GM10266 (cell line): ENCODE measurements at regions not wholly inside any gene's neighbourhood (a gene's known extent, or its start where the extent isn't known, plus 50 kb on each side); places are given as distances from the start of the nearest gene placed in this dataset.

Experiments used
- DNase-seq: peaks from one replicate; pipeline ENCODE4 v3.0.0; 2012; ENCODE audit errors: extremely low spot score
- CTCF ChIP-seq: IDR thresholded peaks from 2 replicates; pipeline ENCODE4 v1.5.1; 2012; ENCODE audit warnings: mild to moderate bottlenecking, low read depth; ENCODE audit not compliant: control insufficient read depth, insufficient read depth; ENCODE audit errors: missing control alignments

- DNase-seq: no peak
- no peak for TF ChIP-seq CTCF
These were observed 174.6 kb upstream of the TBX3 start for GRCh38 chr12:114858388-114859146.

- no peak for DNase-seq
- no peak for TF ChIP-seq CTCF
These were observed 171.7 kb upstream of the TBX3 start for GRCh38 chr12:114855678-114856077.

GRCh38 chr12:114852976-114853529 lies 169.1 kb upstream of the TBX3 start:
- DNase-seq: no peak
- TF ChIP-seq CTCF: no peak

GRCh38 chr12:114851981-114852380 lies 168.0 kb upstream of the TBX3 start:
- TF ChIP-seq CTCF: no peak
- DNase-seq: no peak

GRCh38 chr12:114850661-114851275 lies 166.8 kb upstream of the TBX3 start:
- no peak for DNase-seq

GRCh38 chr12:114848666-114849065 lies 164.7 kb upstream of the TBX3 start:
- no peak for DNase-seq
- no peak for TF ChIP-seq CTCF

More at GRCh38 chr12:114850661-114851275, 166.8 kb upstream of the TBX3 start:
- no peak for TF ChIP-seq CTCF
